GM23338 (cell line): ENCODE measurements at regions not wholly inside any gene's neighbourhood (a gene's known extent, or its start where the extent isn't known, plus 50 kb on each side); places are given as distances from the start of the nearest gene placed in this dataset.

Source experiments
- ATAC-seq: fragments of 200-7000 bp; cut with Tn5 transposase; 3 replicates; pipeline ENCODE4 v1.9.1; 2020
- DNase-seq: peaks from one replicate; pipeline ENCODE4 v3.0.0-alpha.2; 2015; ENCODE audit warnings: low spot score
- H2AFZ ChIP-seq: fragments of 200-600 bp; sonication (generic); 2 replicates; pipeline ENCODE4 v1.8.0; 2016; ENCODE audit warnings: antibody characterized with exemption, mild to moderate bottlenecking, moderate library complexity
- H3F3A ChIP-seq: fragments of 200-600 bp; sonication (generic); replicated peaks from 2 replicates; pipeline ENCODE4 v1.8.0; 2017; ENCODE audit warnings: antibody characterized with exemption, mixed run types, low read depth
- H3K27ac ChIP-seq: fragments of 200-600 bp; sonication (generic); 2 replicates; pipeline ENCODE4 v1.6.1; 2016; ENCODE audit warnings: low read depth
- H3K27me3 ChIP-seq: fragments of 200-600 bp; sonication (generic); 2 replicates; pipeline ENCODE4 v1.8.0; 2016; ENCODE audit warnings: mild to moderate bottlenecking, mixed run types, moderate library complexity; ENCODE audit not compliant: insufficient read depth
- H3K36me3 ChIP-seq: fragments of 200-600 bp; sonication (generic); 2 replicates; pipeline ENCODE4 v1.8.0; 2016; ENCODE audit warnings: mild to moderate bottlenecking; ENCODE audit not compliant: insufficient read depth
- H3K4me1 ChIP-seq: fragments of 200-600 bp; sonication (generic); 2 replicates; pipeline ENCODE4 v1.8.0; 2016; ENCODE audit warnings: mild to moderate bottlenecking, moderate library complexity; ENCODE audit not compliant: insufficient read depth
- H3K4me2 ChIP-seq: fragments of 200-600 bp; sonication (generic); 2 replicates; pipeline ENCODE4 v1.7.1; 2017; ENCODE audit warnings: mixed run types
- H3K4me3 ChIP-seq: fragments of 200-600 bp; sonication (generic); 2 replicates; pipeline ENCODE4 v1.6.1; 2016; ENCODE audit warnings: mixed run types
- H3K79me2 ChIP-seq: fragments of 200-600 bp; sonication (generic); replicated peaks from 2 replicates; pipeline ENCODE4 v1.8.0; 2017; ENCODE audit warnings: mild to moderate bottlenecking; ENCODE audit not compliant: insufficient read depth
- H3K9me2 ChIP-seq: fragments of 200-600 bp; sonication (generic); 2 replicates; pipeline ENCODE4 v1.8.0; 2017; ENCODE audit not compliant: insufficient read depth
- H4K20me1 ChIP-seq: fragments of 200-600 bp; sonication (generic); replicated peaks from 2 replicates; pipeline ENCODE4 v1.8.0; 2017; ENCODE audit warnings: mild to moderate bottlenecking; ENCODE audit not compliant: insufficient read depth
- H3K27ac Mint-ChIP-seq: 2 replicates; pipeline ENCODE4 v1.8.0; 2020; ENCODE audit warnings: inconsistent platforms, mild to moderate bottlenecking, moderate library complexity, mixed read lengths
- H3K27me3 Mint-ChIP-seq: 3 replicates; pipeline ENCODE4 v1.8.0; 2022; ENCODE audit warnings: low read depth, mild to moderate bottlenecking, moderate library complexity, mixed read lengths, inconsistent platforms; ENCODE audit not compliant: insufficient read depth, poor library complexity
- H3K36me3 Mint-ChIP-seq: 3 replicates; pipeline ENCODE4 v1.8.0; 2021; ENCODE audit warnings: low read depth, mild to moderate bottlenecking, inconsistent platforms, moderate library complexity, mixed read lengths
- H3K4me1 Mint-ChIP-seq: 3 replicates; pipeline ENCODE4 v1.8.0; 2020; ENCODE audit warnings: mild to moderate bottlenecking, inconsistent platforms, mixed read lengths
- H3K4me3 Mint-ChIP-seq: 3 replicates; pipeline ENCODE4 v1.8.0; 2021; ENCODE audit warnings: moderate library complexity, mild to moderate bottlenecking, inconsistent platforms, mixed read lengths
- H3K9me3 Mint-ChIP-seq: 3 replicates; pipeline ENCODE4 v1.8.0; 2020; ENCODE audit warnings: moderate library complexity, mild to moderate bottlenecking, inconsistent platforms, mixed read lengths
- CTCF ChIP-seq, 2 experiments: fragments of 200-600 bp in 1 of 2; sonication (generic) in 1 of 2; conservative IDR thresholded peaks; 2 replicates each; pipeline versions ENCODE4 v1.5.1 to v1.6.1; 2016 to 2017; ENCODE audit warnings: antibody characterized with exemption in 2 of 2, low read depth in 2 of 2, mild to moderate bottlenecking in 2 of 2, moderate library complexity in 1 of 2
- ETS1 ChIP-seq: IDR thresholded peaks from 2 replicates; pipeline ENCODE4 v1.6.1; 2016; ENCODE audit warnings: antibody characterized with exemption
- NANOG ChIP-seq: IDR thresholded peaks from 2 replicates; pipeline ENCODE4 v1.6.1; 2016; ENCODE audit warnings: antibody characterized with exemption, borderline replicate concordance
- REST ChIP-seq: IDR thresholded peaks from one replicate; pipeline ENCODE4 v1.6.1; 2018; ENCODE audit warnings: antibody characterized with exemption; ENCODE audit not compliant: unreplicated experiment
- STAT1 ChIP-seq: IDR thresholded peaks from one replicate; pipeline ENCODE4 v1.6.1; 2016; ENCODE audit warnings: antibody characterized with exemption; ENCODE audit not compliant: unreplicated experiment
- ZNF331 ChIP-seq: fragments of 250-450 bp; sonication (Bioruptor Pico); IDR thresholded peaks from 2 replicates; pipeline ENCODE4 v1.5.0; 2020; ENCODE audit warnings: low read depth, mild to moderate bottlenecking, moderate library complexity
- ZNF462 ChIP-seq: fragments of 250-450 bp; sonication (Bioruptor Pico); IDR thresholded peaks from 2 replicates; pipeline ENCODE4 v1.5.0; 2020; ENCODE audit warnings: mild to moderate bottlenecking, moderate library complexity

- no peak for TF ChIP-seq REST
These were observed 260.2 kb upstream of the NAALADL2 start (continued) for GRCh38 chr3:174598885-174599439.

- H3K4me1 ChIP-seq, result no peaks in the 10 kb centered on the region
- H4K20me1 ChIP-seq, result no peaks in the 10 kb centered on the region
- Mint-ChIP-seq H3K9me3 (peaks cover 14% of the 10 kb centered on the region), H3K36me3 (peaks cover 6% of the 10 kb centered on the region; the same call in 1 of the 3 replicates), H3K4me1 (no peaks in the 10 kb centered on the region), H3K27ac (no peak overlapping the region), H3K27me3 (no peaks in the 10 kb centered on the region), H3K4me3 (no peak overlapping the region)
- ATAC-seq, result no peak
- DNase-seq, result no peak
- H3K27ac ChIP-seq, result no peak overlapping the region
- no peaks in the 10 kb centered on the region for H3F3A ChIP-seq
- H3K4me2 ChIP-seq, result no peak overlapping the region
- H2AFZ ChIP-seq, result no peak overlapping the region
- H3K9me2 ChIP-seq, result peaks cover 3% of the 10 kb centered on the region; the same call in 1 of the 2 replicates
- H3K79me2 ChIP-seq, result no peaks in the 10 kb centered on the region
- H3K4me3 ChIP-seq, result no peak overlapping the region
- no peaks in the 10 kb centered on the region for H3K27me3 ChIP-seq
- H3K36me3 ChIP-seq, result no peaks in the 10 kb centered on the region
- no peak for TF ChIP-seq ETS1
These were observed 246.0 kb upstream of the NAALADL2 start for GRCh38 chr3:174613173-174613572.

- H3F3A ChIP-seq, result no peaks in the 10 kb centered on the region
- H3K9me2 ChIP-seq, result peaks cover 3% of the 10 kb centered on the region; the same call in 1 of the 2 replicates
- H3K36me3 Mint-ChIP-seq, result peaks cover 5% of the 10 kb centered on the region; the same call in 1 of the 3 replicates
- no peaks in the 10 kb centered on the region for H3K36me3 ChIP-seq
- H3K4me2 ChIP-seq, result no peak overlapping the region
- no peaks in the 10 kb centered on the region for H3K79me2 ChIP-seq
- H3K27me3 Mint-ChIP-seq, result no peaks in the 10 kb centered on the region
- no peaks in the 10 kb centered on the region; the same call in 2 of the 3 replicates for H3K4me1 Mint-ChIP-seq
- no peak overlapping the region for H3K4me3 Mint-ChIP-seq
- no peak overlapping the region for H3K4me3 ChIP-seq
- H3K27ac Mint-ChIP-seq, result no peak overlapping the region
- peak overlapping the region; percentile 54; the same call in 1 of the 2 replicates for H2AFZ ChIP-seq
- no peaks in the 10 kb centered on the region for H3K27me3 ChIP-seq
- H3K27ac ChIP-seq, result no peak overlapping the region
- H3K4me1 ChIP-seq, result no peaks in the 10 kb centered on the region
- no peak for ATAC-seq
- no peak for DNase-seq
- peaks cover 13% of the 10 kb centered on the region for H3K9me3 Mint-ChIP-seq
- no peaks in the 10 kb centered on the region for H4K20me1 ChIP-seq
- TF ChIP-seq NANOG (no peak), STAT1 (no peak), ZNF462 (CRISPR knock-in tag) (no peak), ZNF331 (CRISPR knock-in tag) (no peak), CTCF (conservative IDR thresholded peaks at IDR 0.05; ENCODE audit: low read depth in 2 of 2) (no peak)
These were observed 245.1 kb upstream of the NAALADL2 start for GRCh38 chr3:174614036-174614435.
